GM23248 (cell line): ENCODE measurements at regions not wholly inside any gene's neighbourhood (a gene's known extent, or its start where the extent isn't known, plus 50 kb on each side); places are given as distances from the start of the nearest gene placed in this dataset.

Experiments
- EZH2 ChIP-seq: fragments of 200-600 bp; sonication (generic); IDR thresholded peaks from 2 replicates; pipeline ENCODE4 v1.6.1; 2018; ENCODE audit warnings: antibody characterized with exemption, mild to moderate bottlenecking; ENCODE audit not compliant: insufficient read depth, poor library complexity, severe bottlenecking
- EZH2phosphoT487 ChIP-seq: fragments of 200-600 bp; sonication (generic); IDR thresholded peaks from 2 replicates; pipeline ENCODE4 v1.6.1; 2018; ENCODE audit warnings: antibody characterized with exemption, moderate library complexity, mild to moderate bottlenecking, low read depth; ENCODE audit not compliant: insufficient read depth

- TF ChIP-seq EZH2phosphoT487 = no peak
- no peak for TF ChIP-seq EZH2
Measured at GRCh38 chr7:20870977-20871376, 84.3 kb upstream of the SP8 start.
